Iris pigment epithelial cell (primary cell): ENCODE measurements at regions not wholly inside any gene's neighbourhood (a gene's known extent, or its start where the extent isn't known, plus 50 kb on each side); places are given as distances from the start of the nearest gene placed in this dataset.
"Not testable (repeated sequence)": the region's sequence is repeated elsewhere in the genome, so short reads cannot be mapped to it uniquely, and the experiment has no call there.

ENCODE experiments used
- DNase-seq: peaks from one replicate; pipeline ENCODE4 v3.0.0-alpha.2; 2011; ENCODE audit warnings: low read depth

- DNase-seq: no peak
These were observed 64.1 kb upstream of the KBTBD8 start for GRCh38 chr3:66934041-66934440.

DNA sequence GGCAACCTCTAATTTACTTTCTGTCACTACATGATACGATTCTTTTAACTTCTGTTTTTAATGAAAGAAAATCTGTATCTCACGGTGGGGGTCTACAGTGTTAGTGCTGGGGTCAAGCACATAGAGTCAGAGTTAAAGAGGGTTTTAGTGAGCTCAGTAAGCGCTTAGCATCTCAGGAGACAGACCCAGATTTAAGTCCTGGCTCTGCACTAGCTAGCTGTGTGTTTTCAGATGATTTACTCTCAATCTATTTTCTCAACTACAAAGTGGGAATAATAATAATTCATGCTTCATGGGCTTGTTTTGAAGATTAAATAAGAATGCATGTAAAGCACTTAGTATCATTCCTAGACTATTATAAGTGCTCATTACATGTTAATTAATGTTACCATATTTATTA lies 63.4 kb upstream of the KBTBD8 start:
- no peak for DNase-seq

DNA sequence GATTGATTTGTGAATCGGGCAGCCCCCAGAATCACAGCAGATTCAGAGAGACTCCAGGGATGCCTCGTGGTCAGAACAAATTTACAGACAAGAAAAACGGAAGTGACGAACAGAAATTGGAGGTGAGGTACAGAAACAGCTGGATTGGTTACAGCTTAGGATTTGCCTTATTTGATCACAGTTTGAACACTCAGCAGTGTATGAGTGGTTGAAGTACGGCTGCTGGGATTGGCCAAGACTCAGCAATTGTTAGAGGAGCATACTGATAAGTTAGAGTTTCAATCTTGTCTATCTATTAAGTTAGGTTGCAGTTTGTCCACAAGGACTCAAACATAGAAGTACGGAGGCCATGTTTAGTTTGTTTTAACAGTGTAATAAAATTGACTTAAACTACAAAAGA lies 61.1 kb upstream of the KBTBD8 start:
- DNase-seq: not testable (repeated sequence)

DNA sequence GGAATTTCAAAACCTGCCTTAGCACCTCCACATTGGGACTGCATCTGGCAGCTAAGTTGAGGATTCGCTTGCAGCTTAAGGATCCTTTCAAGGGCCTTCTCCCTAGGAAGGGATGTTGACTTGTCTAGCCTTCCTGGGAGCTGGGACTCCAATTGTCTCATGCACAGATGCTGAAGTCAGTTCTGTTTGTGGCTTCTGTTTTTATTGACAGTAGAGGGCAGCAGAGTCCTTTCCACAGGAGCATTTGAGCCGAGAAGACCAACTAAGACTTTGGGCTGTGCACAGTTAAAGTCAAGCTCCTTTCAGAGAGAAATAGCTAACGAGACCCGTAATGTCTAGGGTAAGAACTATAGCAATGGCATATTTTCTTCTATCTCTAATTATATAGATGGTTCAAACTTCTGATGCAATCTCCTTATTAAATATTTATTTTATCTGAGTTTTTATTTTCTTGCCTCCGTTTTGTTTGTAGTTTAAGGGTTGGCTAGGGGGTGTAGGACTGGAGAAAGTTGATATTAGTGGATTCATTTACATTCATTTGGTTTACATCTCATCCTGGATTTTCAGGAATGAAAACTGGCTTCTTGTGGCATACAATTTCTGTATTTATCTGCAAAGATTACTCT lies 59.7 kb upstream of the KBTBD8 start:
- peak; percentile 69 for DNase-seq

- no peak for DNase-seq
These were observed 50.1 kb upstream of the KBTBD8 start for GRCh38 chr3:66948041-66948440.
